ENCODE measurements at regions not wholly inside any gene's neighbourhood (a gene's known extent, or its start where the extent isn't known, plus 50 kb on each side); places are given as distances from the start of the nearest gene placed in this dataset.

- Histone ChIP-seq H3K9me3 (replicated peaks; ENCODE audit: control insufficient read depth, insufficient read depth, low read depth, low read length) (peaks cover 4% of the 10 kb centered on the region; the same call in 1 of the 2 replicates), H3K9me1 (ENCODE audit: control insufficient read depth, insufficient read depth, low read length) (no peaks in the 10 kb centered on the region), H3K9ac (ENCODE audit: insufficient read depth in 1 of 2, low read depth in 2 of 2, low read length in 2 of 2) (no peak overlapping the region), H3K79me2 (ENCODE audit: control insufficient read depth, insufficient read depth, low read length) (no peaks in the 10 kb centered on the region), H3K27ac (ENCODE audit: extremely low read depth, low read depth, low read length) (no peak overlapping the region), H4K20me1 (replicated peaks; ENCODE audit: control insufficient read depth, insufficient read depth, low read length) (no peaks in the 10 kb centered on the region), H3K4me2 (ENCODE audit: insufficient read depth, low read length) (no peak overlapping the region), H3K4me3 (no peak overlapping the region), H3K36me3 (ENCODE audit: control insufficient read depth, insufficient read depth, low read length) (no peaks in the 10 kb centered on the region), H3K4me1 (replicated peaks in 1 of 2; ENCODE audit: control insufficient read depth in 2 of 2, insufficient read depth in 2 of 2, low read length in 2 of 2) (no peaks in the 10 kb centered on the region), H3K27me3 (ENCODE audit: control insufficient read depth in 2 of 2, insufficient read depth in 2 of 2, low read length in 2 of 2) (no peaks in the 10 kb centered on the region), H2AFZ (ENCODE audit: low read depth, low read length) (no peak overlapping the region)
- ChIA-PET POLR2A (no interaction called here), CTCF (ENCODE audit: low intra/inter-chr PET ratio) (no interaction called here)
- TF ChIP-seq SRSF9 (IDR thresholded peaks at IDR 0.05; ENCODE audit: borderline replicate concordance, low read depth, low read length), result no peak
- no peak for TF ChIP-seq ZNF124 (CRISPR knock-in tag; IDR thresholded peaks at IDR 0.05)
- no peak for TF ChIP-seq POLR2H (tag; IDR thresholded peaks at IDR 0.05; ENCODE audit: low read depth)
- TF ChIP-seq SMAD1 (IDR thresholded peaks at IDR 0.05; ENCODE audit: low read depth, low read length, partially characterized antibody), result no peak
- TF ChIP-seq ZKSCAN8 (CRISPR knock-in tag; IDR thresholded peaks at IDR 0.05), result no peak
- intact Hi-C loops (cut with micrococcal nuclease) (no loop called here), in situ Hi-C loops (cut with MboI) (no loop called here)
- ATAC-seq (no peak), DNase-seq (ENCODE audit: extremely low read depth in 1 of 4, low spot score in 3 of 4) (no peak), FAIRE-seq (no peak)
- BruUV-seq (replicated peaks), result no TSS peak
Observed at GRCh38 chr16:52751035-52751434, 204.1 kb upstream of the TOX3 start.

DNA sequence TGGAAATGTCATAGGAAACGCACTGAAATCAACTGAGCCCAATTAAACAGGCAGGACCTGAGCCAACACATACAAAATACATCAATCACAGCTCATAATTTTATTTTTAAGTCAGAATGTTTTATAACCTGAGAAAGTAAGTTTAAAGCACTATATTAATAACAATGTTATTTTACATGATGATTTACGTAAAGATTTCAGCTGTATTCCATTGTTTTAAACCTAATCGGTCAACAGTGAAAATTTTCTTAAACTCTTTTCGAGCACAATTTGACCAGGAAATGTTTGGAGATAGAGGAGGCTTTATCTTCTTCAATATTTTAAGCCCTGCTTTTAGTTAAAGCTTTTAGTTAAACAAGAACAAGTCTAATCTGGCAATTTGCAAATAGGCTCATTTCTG, 201.8 kb upstream of the TOX3 start:
- no peaks in the 10 kb centered on the region for H3K9me1 ChIP-seq (ENCODE audit: control insufficient read depth, insufficient read depth, low read length)
- H2AFZ ChIP-seq (ENCODE audit: low read depth, low read length), result no peak overlapping the region
- ChIA-PET POLR2A (interaction anchor here (0.9 kb wide), 1 partner anchor 11 kb away, joined by 3 read pairs; no protein-coding TSS in a partner anchor), CTCF (ENCODE audit: low intra/inter-chr PET ratio) (no interaction called here)
- intact Hi-C loops (cut with micrococcal nuclease) (no loop called here), in situ Hi-C loops (cut with MboI) (no loop called here)
- no peak overlapping the region for H3K27ac ChIP-seq (ENCODE audit: extremely low read depth, low read depth, low read length)
- H3K4me3 ChIP-seq, result no peak overlapping the region
- WGBS (ENCODE audit: insufficient coverage, low coverage, missing lambda C conversion rate), result 0% methylated on average over 4 of the region's 4 CpGs
- no peak for DNase-seq (ENCODE audit: extremely low read depth in 1 of 4, low spot score in 3 of 4)
- no peak overlapping the region for H3K4me2 ChIP-seq (ENCODE audit: insufficient read depth, low read length)
- BruUV-seq (replicated peaks), result no TSS peak
- no peak for FAIRE-seq
- H3K9ac ChIP-seq (ENCODE audit: insufficient read depth in 1 of 2, low read depth in 2 of 2, low read length in 2 of 2), result no peak overlapping the region
- H3K4me1 ChIP-seq (replicated peaks in 1 of 2; ENCODE audit: control insufficient read depth in 2 of 2, insufficient read depth in 2 of 2, low read length in 2 of 2), result no peaks in the 10 kb centered on the region
- H3K79me2 ChIP-seq (ENCODE audit: control insufficient read depth, insufficient read depth, low read length), result no peaks in the 10 kb centered on the region
- no peak for ATAC-seq
- H4K20me1 ChIP-seq (replicated peaks; ENCODE audit: control insufficient read depth, insufficient read depth, low read length), result no peaks in the 10 kb centered on the region
- peaks cover 2% of the 10 kb centered on the region; the same call in 1 of the 2 replicates for H3K9me3 ChIP-seq (replicated peaks; ENCODE audit: control insufficient read depth, insufficient read depth, low read depth, low read length)
- no peaks in the 10 kb centered on the region for H3K27me3 ChIP-seq (ENCODE audit: control insufficient read depth in 2 of 2, insufficient read depth in 2 of 2, low read length in 2 of 2)
- no peaks in the 10 kb centered on the region for H3K36me3 ChIP-seq (ENCODE audit: control insufficient read depth, insufficient read depth, low read length)
- TF ChIP-seq ZNF324 (CRISPR knock-in tag; IDR thresholded peaks at IDR 0.05) (no peak), ZNF717 (CRISPR knock-in tag; IDR thresholded peaks at IDR 0.05) (no peak), CBX1 (IDR thresholded peaks at IDR 0.05; ENCODE audit: low read depth) (no peak), MAFK (IDR thresholded peaks at IDR 0.05; ENCODE audit: low read length) (no peak), TRIM24 (IDR thresholded peaks at IDR 0.05) (no peak), IRF9 (tag; IDR thresholded peaks at IDR 0.05) (no peak), ETV1 (tag; conservative IDR thresholded peaks at IDR 0.05; ENCODE audit: low read depth) (no peak), TFAM (CRISPR knock-in tag; conservative IDR thresholded peaks at IDR 0.05) (no peak), ZBTB8A (IDR thresholded peaks at IDR 0.05; ENCODE audit: partially characterized antibody) (no peak), ZNF165 (CRISPR knock-in tag; IDR thresholded peaks at IDR 0.05; ENCODE audit: borderline replicate concordance) (no peak), CEBPG (CRISPR knock-in tag; IDR thresholded peaks at IDR 0.05) (no peak), CEBPG (tag; conservative IDR thresholded peaks at IDR 0.05 in 1 of 2, IDR thresholded peaks at IDR 0.05 in 1 of 2) (no peak)
- TF ChIP-seq, protein P1, sequence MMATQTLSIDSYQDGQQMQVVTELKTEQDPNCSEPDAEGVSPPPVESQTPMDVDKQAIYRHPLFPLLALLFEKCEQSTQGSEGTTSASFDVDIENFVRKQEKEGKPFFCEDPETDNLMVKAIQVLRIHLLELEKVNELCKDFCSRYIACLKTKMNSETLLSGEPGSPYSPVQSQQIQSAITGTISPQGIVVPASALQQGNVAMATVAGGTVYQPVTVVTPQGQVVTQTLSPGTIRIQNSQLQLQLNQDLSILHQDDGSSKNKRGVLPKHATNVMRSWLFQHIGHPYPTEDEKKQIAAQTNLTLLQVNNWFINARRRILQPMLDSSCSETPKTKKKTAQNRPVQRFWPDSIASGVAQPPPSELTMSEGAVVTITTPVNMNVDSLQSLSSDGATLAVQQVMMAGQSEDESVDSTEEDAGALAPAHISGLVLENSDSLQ (IDR thresholded peaks at IDR 0.05), result no peak
